Stomach smooth muscle (tissue), 2 donors: ENCODE measurements at regions not wholly inside any gene's neighbourhood (a gene's known extent, or its start where the extent isn't known, plus 50 kb on each side); places are given as distances from the start of the nearest gene placed in this dataset.

Source experiments
- H3K27ac ChIP-seq: one replicate; pipeline ENCODE4 v1.7.0; 2013; ENCODE audit warnings: mild to moderate bottlenecking, low read length, inconsistent platforms
- H3K27me3 ChIP-seq, 2 donors: one replicate each; pipeline ENCODE4 v1.7.0; 2013; ENCODE audit warnings: low read length in 2 of 2; ENCODE audit not compliant: insufficient read depth in 2 of 2, control insufficient read depth in 1 of 2
- H3K36me3 ChIP-seq, 2 donors: one replicate each; pipeline ENCODE4 v1.7.0; 2013; ENCODE audit warnings: low read length in 2 of 2; ENCODE audit not compliant: control insufficient read depth in 2 of 2, insufficient read depth in 2 of 2
- H3K4me1 ChIP-seq: one replicate; pipeline ENCODE4 v1.7.0; 2013; ENCODE audit warnings: low read length; ENCODE audit not compliant: control insufficient read depth, insufficient read depth
- H3K4me3 ChIP-seq, 2 donors: one replicate each; pipeline ENCODE4 v1.7.0; 2013; ENCODE audit warnings: low read length in 2 of 2
- H3K9ac ChIP-seq, 2 donors: one replicate each; pipeline ENCODE4 v1.7.0; 2013; ENCODE audit warnings: low read length in 2 of 2, mild to moderate bottlenecking in 1 of 2
- H3K9me3 ChIP-seq, 2 donors: one replicate each; pipeline ENCODE4 v1.7.0; 2013; ENCODE audit warnings: low read length in 2 of 2; ENCODE audit not compliant: control insufficient read depth in 2 of 2
- donor health status: healthy.
- donor health status: Pancreatic carcinoma.

- no peaks in the 10 kb centered on the region for H3K9me3 ChIP-seq
- H3K36me3 ChIP-seq: no peaks in the 10 kb centered on the region
- no peak overlapping the region for H3K27ac ChIP-seq
- peaks cover 3 to 7% of the 10 kb centered on the region in 2 donors for H3K27me3 ChIP-seq
- H3K4me3 ChIP-seq: no peak overlapping the region
- H3K4me1 ChIP-seq: no peaks in the 10 kb centered on the region
- H3K9ac ChIP-seq: no peak overlapping the region
These were observed 247.6 kb upstream of the IRX4 start for GRCh38 chr5:2130361-2130760.

DNA sequence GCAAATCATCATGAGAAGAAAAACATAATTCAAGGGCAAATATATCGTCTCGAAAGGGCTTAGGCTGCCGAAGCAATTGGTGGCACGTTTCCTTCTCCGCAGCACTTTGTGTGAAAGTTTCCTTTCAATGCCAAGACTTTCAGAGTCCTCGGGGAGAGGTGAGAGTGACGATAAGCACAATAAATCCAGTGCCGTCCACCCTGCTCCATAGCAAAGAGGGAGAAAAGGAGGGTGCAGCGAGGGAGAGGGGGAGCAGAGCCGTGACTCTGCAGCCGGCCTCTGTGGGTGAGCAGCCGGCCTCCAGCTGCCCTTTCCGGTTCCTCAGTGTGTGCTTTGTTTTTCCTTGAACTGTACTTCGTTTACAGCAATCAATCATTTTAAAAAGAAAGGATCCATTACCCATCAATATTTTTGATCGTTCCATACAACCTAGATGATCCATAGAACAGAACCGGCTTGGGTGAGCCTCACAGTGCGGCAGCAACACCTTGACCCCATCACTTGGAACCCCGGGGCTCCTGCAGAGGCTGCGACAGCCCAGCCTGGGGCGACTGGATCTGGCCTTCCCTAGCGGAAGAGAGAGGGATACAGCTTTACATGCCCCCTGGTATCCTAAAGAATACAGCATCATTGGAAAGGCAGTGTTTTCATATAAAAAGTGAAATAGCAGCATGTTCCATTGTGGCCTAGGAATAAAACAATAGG lies 247.0 kb upstream of the IRX4 start:
- Histone ChIP-seq H3K36me3 (no peaks in the 10 kb centered on the region), H3K4me1 (no peaks in the 10 kb centered on the region), H3K9ac (no peak overlapping the region), H3K4me3 (no peak overlapping the region), H3K27me3 (peaks cover 3 to 8% of the 10 kb centered on the region in 2 donors), H3K9me3 (no peaks in the 10 kb centered on the region), H3K27ac (no peak overlapping the region)

- Histone ChIP-seq H3K9ac (no peak overlapping the region), H3K36me3 (no peaks in the 10 kb centered on the region)
These were observed 246.1 kb upstream of the IRX4 start for GRCh38 chr5:2128686-2129355.

DNA sequence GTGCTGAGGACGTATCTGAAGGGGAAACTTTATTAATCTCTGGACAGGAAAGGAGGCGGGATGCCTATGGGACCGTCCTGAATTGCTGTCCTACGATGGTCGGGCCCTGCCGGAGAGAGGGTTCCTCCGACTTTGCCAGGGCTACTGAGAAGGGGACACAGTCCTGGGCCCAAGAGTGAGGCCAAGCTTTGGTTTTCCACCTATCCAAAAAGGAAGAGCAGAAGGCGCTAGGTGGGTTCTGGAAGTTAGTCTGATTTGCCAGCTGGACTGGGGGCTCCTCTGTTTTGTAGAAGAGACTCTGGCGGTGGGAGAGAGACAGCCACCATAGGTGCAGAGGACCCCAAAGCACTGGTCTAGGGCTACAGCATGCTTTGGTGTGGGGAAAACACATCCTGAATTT lies 243.8 kb upstream of the IRX4 start:
- H3K27me3 ChIP-seq: peaks cover 3 to 10% of the 10 kb centered on the region in 2 donors
- H3K9me3 ChIP-seq: no peaks in the 10 kb centered on the region
- no peak overlapping the region for H3K27ac ChIP-seq
- H3K36me3 ChIP-seq: no peaks in the 10 kb centered on the region
- no peaks in the 10 kb centered on the region for H3K4me1 ChIP-seq
- no peak overlapping the region for H3K9ac ChIP-seq
- no peak overlapping the region for H3K4me3 ChIP-seq

More at GRCh38 chr5:2128686-2129355, 246.1 kb upstream of the IRX4 start:
- Histone ChIP-seq H3K27me3 (peaks cover 3 to 10% of the 10 kb centered on the region in 2 donors), H3K27ac (no peak overlapping the region), H3K4me1 (no peaks in the 10 kb centered on the region), H3K4me3 (no peak overlapping the region), H3K9me3 (no peaks in the 10 kb centered on the region)

GRCh38 chr5:2125901-2126265 lies 243.2 kb upstream of the IRX4 start:
- H3K9ac ChIP-seq: no peak overlapping the region
- no peaks in the 10 kb centered on the region for H3K36me3 ChIP-seq
- H3K9me3 ChIP-seq: no peaks in the 10 kb centered on the region
- no peak overlapping the region for H3K4me3 ChIP-seq
- peaks cover 3 to 10% of the 10 kb centered on the region in 2 donors for H3K27me3 ChIP-seq
- H3K27ac ChIP-seq: no peak overlapping the region
- H3K4me1 ChIP-seq: no peaks in the 10 kb centered on the region

GRCh38 chr5:2125171-2125900 lies 242.6 kb upstream of the IRX4 start:
- Histone ChIP-seq H3K4me3 (no peak overlapping the region), H3K9ac (no peak overlapping the region), H3K27me3 (peaks cover 3 to 10% of the 10 kb centered on the region in 2 donors), H3K9me3 (no peaks in the 10 kb centered on the region), H3K36me3 (no peaks in the 10 kb centered on the region), H3K4me1 (no peaks in the 10 kb centered on the region), H3K27ac (no peak overlapping the region)

- H3K4me1 ChIP-seq: no peaks in the 10 kb centered on the region
- H3K27me3 ChIP-seq: peaks cover 3 to 8% of the 10 kb centered on the region in 2 donors
- H3K4me3 ChIP-seq: no peak overlapping the region
- no peaks in the 10 kb centered on the region for H3K9me3 ChIP-seq
- H3K9ac ChIP-seq: no peak overlapping the region
- H3K36me3 ChIP-seq: no peaks in the 10 kb centered on the region
- no peak overlapping the region for H3K27ac ChIP-seq
These were observed 241.9 kb upstream of the IRX4 start for GRCh38 chr5:2124434-2125170.

DNA sequence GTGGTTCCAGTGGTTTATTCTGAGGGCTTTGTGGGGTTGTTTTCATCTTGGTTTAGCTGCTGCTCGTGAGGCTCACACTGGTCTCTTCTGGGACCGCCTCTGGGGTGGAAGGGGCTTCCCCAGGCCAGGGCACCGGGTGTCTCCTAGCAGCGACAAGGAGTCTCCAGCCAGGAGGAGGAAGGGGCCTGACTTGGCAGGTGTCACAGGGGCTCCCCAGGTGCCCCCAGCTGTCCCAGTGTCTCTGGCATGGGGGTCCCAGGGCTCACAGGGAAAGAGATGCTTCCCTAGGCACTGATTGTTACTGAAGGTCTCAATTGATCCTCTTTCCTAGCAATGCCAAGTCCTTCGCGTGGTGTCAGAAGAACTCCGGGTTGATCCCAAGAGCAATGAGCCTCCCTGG lies 241.1 kb upstream of the IRX4 start:
- H3K27me3 ChIP-seq: peaks cover 3 to 8% of the 10 kb centered on the region in 2 donors
- no peak overlapping the region for H3K9ac ChIP-seq
- no peak overlapping the region for H3K4me3 ChIP-seq

GRCh38 chr5:2120361-2120760 lies 237.6 kb upstream of the IRX4 start:
- H3K9ac ChIP-seq: no peak overlapping the region
- H3K27ac ChIP-seq: no peak overlapping the region
- H3K9me3 ChIP-seq: no peaks in the 10 kb centered on the region
- no peak overlapping the region for H3K4me3 ChIP-seq
- no peaks in the 10 kb centered on the region for H3K4me1 ChIP-seq
- H3K36me3 ChIP-seq: no peaks in the 10 kb centered on the region
- H3K27me3 ChIP-seq: peaks cover 0 to 4% of the 10 kb centered on the region in 2 donors

More for the DNA sequence above, 241.1 kb upstream of the IRX4 start:
- Histone ChIP-seq H3K36me3 (no peaks in the 10 kb centered on the region), H3K4me1 (no peaks in the 10 kb centered on the region), H3K27ac (no peak overlapping the region), H3K9me3 (no peaks in the 10 kb centered on the region)

DNA sequence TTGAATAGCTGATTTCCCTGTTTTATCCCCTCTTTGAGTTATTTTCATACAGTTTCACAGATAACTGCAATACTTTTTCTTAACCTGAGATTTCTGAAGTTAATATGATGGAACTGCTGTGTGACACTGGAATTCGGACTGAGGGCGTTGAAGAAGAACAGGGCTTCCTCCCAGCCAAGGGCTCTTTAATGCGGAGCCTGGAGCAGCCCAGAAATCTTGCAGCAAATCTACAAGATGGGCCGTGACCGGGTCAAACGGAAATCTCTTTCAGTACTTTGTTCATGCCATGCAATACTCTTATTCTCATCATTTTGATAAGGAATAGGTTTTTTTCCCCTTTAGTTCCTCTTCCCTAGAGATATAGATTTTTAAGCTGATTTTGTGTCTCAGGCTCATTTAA lies 236.8 kb upstream of the IRX4 start:
- H3K4me3 ChIP-seq: no peak overlapping the region
- no peak overlapping the region for H3K9ac ChIP-seq
- no peaks in the 10 kb centered on the region for H3K4me1 ChIP-seq
- peaks cover 0 to 1% of the 10 kb centered on the region in 2 donors for H3K27me3 ChIP-seq
- no peak overlapping the region for H3K27ac ChIP-seq
- H3K9me3 ChIP-seq: no peaks in the 10 kb centered on the region
- H3K36me3 ChIP-seq: no peaks in the 10 kb centered on the region
